Neural cell (in vitro differentiated cells): ENCODE measurements at regions not wholly inside any gene's neighbourhood (a gene's known extent, or its start where the extent isn't known, plus 50 kb on each side); places are given as distances from the start of the nearest gene placed in this dataset.

Experiments
- H2AFZ ChIP-seq: fragments of 200-600, 300-800 bp; sonication (generic), shearing (Covaris generic); 2 replicates; pipeline ENCODE4 v1.6.0; 2014; ENCODE audit warnings: low read depth, mild to moderate bottlenecking, antibody characterized with exemption, low read length, moderate library complexity
- H3F3A ChIP-seq: fragments of 200-600 bp; shearing (Covaris generic); 2 replicates; pipeline ENCODE4 v1.6.1; 2016; ENCODE audit warnings: mild to moderate bottlenecking, moderate library complexity, mixed read lengths, antibody characterized with exemption, low read length; ENCODE audit not compliant: insufficient read depth, poor library complexity, severe bottlenecking
- H3K27ac ChIP-seq: fragments of 200-600, 300-800 bp; sonication (generic), shearing (Covaris generic); 2 replicates; pipeline ENCODE4 v1.5.1; 2014; ENCODE audit warnings: mild to moderate bottlenecking, low read length, moderate library complexity
- H3K27me3 ChIP-seq: fragments of 300-800, 200-600 bp; sonication (generic), shearing (Covaris generic); 2 replicates; pipeline ENCODE4 v1.6.0; 2014; ENCODE audit warnings: mild to moderate bottlenecking, low read depth, low read length, moderate library complexity; ENCODE audit not compliant: insufficient read depth
- H3K36me3 ChIP-seq: fragments of 300-800, 200-600 bp; sonication (generic), shearing (Covaris generic); 2 replicates; pipeline ENCODE4 v1.5.1; 2014; ENCODE audit warnings: mild to moderate bottlenecking, antibody characterized with exemption, low read length, moderate library complexity; ENCODE audit not compliant: insufficient read depth
- H3K4me2 ChIP-seq: fragments of 300-800, 200-600 bp; sonication (generic), shearing (Covaris generic); 2 replicates; pipeline ENCODE4 v1.6.0; 2014; ENCODE audit warnings: mild to moderate bottlenecking, low read length
- H3K4me3 ChIP-seq: fragments of 300-800, 200-600 bp; sonication (generic), shearing (Covaris generic); 2 replicates; pipeline ENCODE4 v1.5.1; 2014; ENCODE audit warnings: mild to moderate bottlenecking, low read length, moderate library complexity
- H3K79me2 ChIP-seq: fragments of 200-600 bp; shearing (Covaris generic); replicated peaks from 2 replicates; pipeline ENCODE4 v1.6.0; 2014; ENCODE audit warnings: mild to moderate bottlenecking, low read length, moderate library complexity; ENCODE audit not compliant: insufficient read depth
- H3K9ac ChIP-seq: fragments of 300-800, 200-600 bp; sonication (generic), shearing (Covaris generic); 2 replicates; pipeline ENCODE4 v1.6.1; 2016; ENCODE audit warnings: mild to moderate bottlenecking, low read length, mixed read lengths
- H3K9me2 ChIP-seq: fragments of 200-600 bp; shearing (Covaris generic); 2 replicates; pipeline ENCODE4 v1.6.1; 2016; ENCODE audit warnings: mild to moderate bottlenecking, low read length, mixed read lengths; ENCODE audit not compliant: insufficient read depth
- H3K9me3 ChIP-seq: fragments of 200-600, 300-800 bp; sonication (generic), shearing (Covaris generic); 2 replicates; pipeline ENCODE4 v1.6.1; 2016; ENCODE audit warnings: mild to moderate bottlenecking, mixed run types, low read length, moderate library complexity, mixed read lengths
- H4K20me1 ChIP-seq: fragments of 200-600 bp; shearing (Covaris generic); 2 replicates; pipeline ENCODE4 v1.6.1; 2016; ENCODE audit warnings: mild to moderate bottlenecking, mixed run types; ENCODE audit not compliant: insufficient read depth
- CTCF ChIP-seq: fragments of 450-650 bp; IDR thresholded peaks from 2 replicates; pipeline ENCODE4 v1.5.1; 2014; ENCODE audit warnings: antibody characterized with exemption, mild to moderate bottlenecking, moderate library complexity; ENCODE audit not compliant: poor library complexity, severe bottlenecking
- EP300 ChIP-seq: fragments of 450-650 bp; conservative IDR thresholded peaks from 2 replicates; pipeline ENCODE4 v1.6.1; 2014; ENCODE audit warnings: antibody characterized with exemption, mild to moderate bottlenecking, moderate library complexity; ENCODE audit not compliant: poor library complexity, severe bottlenecking
- EZH2 ChIP-seq: fragments of 200-600, 300-800 bp; shearing (Covaris generic), sonication (generic); IDR thresholded peaks from 2 replicates; pipeline ENCODE4 v1.6.1; 2014; ENCODE audit warnings: antibody characterized with exemption, low read length, borderline replicate concordance, mild to moderate bottlenecking; ENCODE audit not compliant: insufficient read depth, poor library complexity, severe bottlenecking
- MXI1 ChIP-seq: fragments of 450-650 bp; conservative IDR thresholded peaks from 2 replicates; pipeline ENCODE4 v1.6.1; 2014; ENCODE audit warnings: antibody characterized with exemption, mild to moderate bottlenecking; ENCODE audit not compliant: poor library complexity, severe bottlenecking
- POLR2AphosphoS5 ChIP-seq: IDR thresholded peaks from 2 replicates; pipeline ENCODE4 v1.6.1; 2012
- RAD21 ChIP-seq: fragments of 450-650 bp; conservative IDR thresholded peaks from 2 replicates; pipeline ENCODE4 v1.6.1; 2014; ENCODE audit warnings: antibody characterized with exemption, mild to moderate bottlenecking, moderate library complexity
- SMC3 ChIP-seq: fragments of 450-650 bp; conservative IDR thresholded peaks from 2 replicates; pipeline ENCODE4 v1.6.1; 2014; ENCODE audit warnings: antibody characterized with exemption, mild to moderate bottlenecking, moderate library complexity; ENCODE audit not compliant: poor library complexity
- TAF1 ChIP-seq: IDR thresholded peaks from 2 replicates; pipeline ENCODE4 v1.6.1; 2012; ENCODE audit warnings: low read depth
- TF ChIP-seq, protein P1 (sequence below): IDR thresholded peaks from 2 replicates; pipeline ENCODE4 v1.6.1; 2012; ENCODE audit warnings: borderline replicate concordance

- TF ChIP-seq EZH2, result no peak
- TF ChIP-seq, protein P1, sequence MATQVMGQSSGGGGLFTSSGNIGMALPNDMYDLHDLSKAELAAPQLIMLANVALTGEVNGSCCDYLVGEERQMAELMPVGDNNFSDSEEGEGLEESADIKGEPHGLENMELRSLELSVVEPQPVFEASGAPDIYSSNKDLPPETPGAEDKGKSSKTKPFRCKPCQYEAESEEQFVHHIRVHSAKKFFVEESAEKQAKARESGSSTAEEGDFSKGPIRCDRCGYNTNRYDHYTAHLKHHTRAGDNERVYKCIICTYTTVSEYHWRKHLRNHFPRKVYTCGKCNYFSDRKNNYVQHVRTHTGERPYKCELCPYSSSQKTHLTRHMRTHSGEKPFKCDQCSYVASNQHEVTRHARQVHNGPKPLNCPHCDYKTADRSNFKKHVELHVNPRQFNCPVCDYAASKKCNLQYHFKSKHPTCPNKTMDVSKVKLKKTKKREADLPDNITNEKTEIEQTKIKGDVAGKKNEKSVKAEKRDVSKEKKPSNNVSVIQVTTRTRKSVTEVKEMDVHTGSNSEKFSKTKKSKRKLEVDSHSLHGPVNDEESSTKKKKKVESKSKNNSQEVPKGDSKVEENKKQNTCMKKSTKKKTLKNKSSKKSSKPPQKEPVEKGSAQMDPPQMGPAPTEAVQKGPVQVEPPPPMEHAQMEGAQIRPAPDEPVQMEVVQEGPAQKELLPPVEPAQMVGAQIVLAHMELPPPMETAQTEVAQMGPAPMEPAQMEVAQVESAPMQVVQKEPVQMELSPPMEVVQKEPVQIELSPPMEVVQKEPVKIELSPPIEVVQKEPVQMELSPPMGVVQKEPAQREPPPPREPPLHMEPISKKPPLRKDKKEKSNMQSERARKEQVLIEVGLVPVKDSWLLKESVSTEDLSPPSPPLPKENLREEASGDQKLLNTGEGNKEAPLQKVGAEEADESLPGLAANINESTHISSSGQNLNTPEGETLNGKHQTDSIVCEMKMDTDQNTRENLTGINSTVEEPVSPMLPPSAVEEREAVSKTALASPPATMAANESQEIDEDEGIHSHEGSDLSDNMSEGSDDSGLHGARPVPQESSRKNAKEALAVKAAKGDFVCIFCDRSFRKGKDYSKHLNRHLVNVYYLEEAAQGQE, result no peak
- no peak for TF ChIP-seq EP300
- no peak for TF ChIP-seq POLR2AphosphoS5
- TF ChIP-seq SMC3, result no peak
- TF ChIP-seq CTCF, result no peak
- no peak for TF ChIP-seq RAD21
- TF ChIP-seq MXI1, result no peak
- TF ChIP-seq TAF1, result no peak
- H2AFZ ChIP-seq, result no peak overlapping the region
- H4K20me1 ChIP-seq, result no peaks in the 10 kb centered on the region
- H3K9ac ChIP-seq, result no peak overlapping the region
- H3K79me2 ChIP-seq, result no peaks in the 10 kb centered on the region
- no peak overlapping the region for H3K27ac ChIP-seq
- no peaks in the 10 kb centered on the region for H3K36me3 ChIP-seq
- no peak overlapping the region for H3K4me2 ChIP-seq
- H3K9me2 ChIP-seq, result no peaks in the 10 kb centered on the region
- peaks cover 43% of the 10 kb centered on the region for H3K27me3 ChIP-seq
- no peaks in the 10 kb centered on the region for H3F3A ChIP-seq
- H3K9me3 ChIP-seq, result no peaks in the 10 kb centered on the region
- H3K4me3 ChIP-seq, result no peak overlapping the region
Observed at GRCh38 chr15:95911570-95912279, 418.8 kb upstream of the NR2F2 start.

GRCh38 chr15:95912280-95912625 is 418.2 kb upstream of the NR2F2 start:
- no peak overlapping the region for H2AFZ ChIP-seq
- no peak overlapping the region for H3K4me2 ChIP-seq
- H4K20me1 ChIP-seq, result no peaks in the 10 kb centered on the region

More at GRCh38 chr15:95912280-95912625, 418.2 kb upstream of the NR2F2 start:
- no peak overlapping the region for H3K27ac ChIP-seq
- H3K9me2 ChIP-seq, result no peaks in the 10 kb centered on the region
- no peak overlapping the region for H3K4me3 ChIP-seq
- no peaks in the 10 kb centered on the region for H3K79me2 ChIP-seq
- no peak overlapping the region for H3K9ac ChIP-seq
- H3K9me3 ChIP-seq, result no peaks in the 10 kb centered on the region
- H3K27me3 ChIP-seq, result peaks cover 43% of the 10 kb centered on the region
- H3F3A ChIP-seq, result no peaks in the 10 kb centered on the region
- TF ChIP-seq TAF1, result no peak
- TF ChIP-seq RAD21, result no peak
- no peak for TF ChIP-seq POLR2AphosphoS5
- no peak for TF ChIP-seq CTCF
- TF ChIP-seq MXI1, result no peak
- TF ChIP-seq, protein P1, result no peak
- no peak for TF ChIP-seq SMC3
- TF ChIP-seq EZH2, result no peak
- H3K36me3 ChIP-seq, result no peaks in the 10 kb centered on the region
